ENCODE measurements at regions not wholly inside any gene's neighbourhood (a gene's known extent, or its start where the extent isn't known, plus 50 kb on each side); places are given as distances from the start of the nearest gene placed in this dataset.

GRCh38 chr1:184146202-184146601 lies 94.7 kb downstream of the TSEN15 start:
- TF ChIP-seq TAF1 (IDR thresholded peaks at IDR 0.05; ENCODE audit: low read depth, low read length): no peak
- TF ChIP-seq SPI1 (IDR thresholded peaks at IDR 0.05; ENCODE audit: low read depth, low read length): no peak

All from GM12891 (cell line).